ENCODE measurements at regions not wholly inside any gene's neighbourhood (a gene's known extent, or its start where the extent isn't known, plus 50 kb on each side); places are given as distances from the start of the nearest gene placed in this dataset.

DNA sequence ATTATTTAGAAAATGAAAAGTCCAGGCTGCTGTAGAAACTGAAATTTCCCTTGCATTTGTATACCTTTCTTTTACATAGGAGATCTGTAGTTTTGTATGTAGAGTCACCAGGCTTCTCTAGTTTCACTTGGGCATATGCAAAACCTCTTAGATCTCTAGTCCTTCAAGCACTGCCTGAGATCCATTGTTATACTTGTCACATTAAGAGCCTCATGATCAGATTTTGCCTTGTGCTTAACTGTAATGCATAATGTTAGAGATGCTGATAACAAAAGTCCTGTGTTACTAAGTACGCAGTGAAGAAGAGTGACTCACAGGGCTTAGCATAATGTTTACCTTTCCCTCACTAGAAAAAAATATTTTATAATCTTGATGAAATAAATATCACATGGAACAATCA is 250.2 kb downstream of the CYLC2 start:
- H3K4me3 ChIP-seq (ENCODE audit: extremely low read depth in 1 of 4, insufficient read depth in 2 of 4, low read depth in 3 of 4, low read length in 4 of 4), result no peak overlapping the region
- H3K23ac ChIP-seq (ENCODE audit: insufficient read length), result no peak overlapping the region
- H2BK5ac ChIP-seq (ENCODE audit: low read depth, low read length), result no peak overlapping the region
- H2BK15ac ChIP-seq (ENCODE audit: low read length), result no peak overlapping the region
- no peaks in the 10 kb centered on the region for H4K20me1 ChIP-seq (replicated peaks in 1 of 2; ENCODE audit: control insufficient read depth in 1 of 2, insufficient read depth in 2 of 2, low read length in 2 of 2)
- no peaks in the 10 kb centered on the region for H3K36me3 ChIP-seq (ENCODE audit: control insufficient read depth in 2 of 4, insufficient read depth in 4 of 4, low read length in 3 of 4)
- H3K18ac ChIP-seq (ENCODE audit: extremely low read depth, low read length), result no peak overlapping the region
- no peak overlapping the region for H3K4ac ChIP-seq (replicated peaks; ENCODE audit: insufficient read length, low read depth, low read length)
- H2BK20ac ChIP-seq (ENCODE audit: low read length), result no peak overlapping the region
- no peak overlapping the region for H3K9ac ChIP-seq (replicated peaks in 1 of 4; ENCODE audit: extremely low read depth in 1 of 4, low read depth in 3 of 4, low read length in 3 of 4)
- H2AFZ ChIP-seq (ENCODE audit: low read length), result no peak overlapping the region
- H2BK12ac ChIP-seq (ENCODE audit: low read depth, low read length), result no peak overlapping the region
- ChIA-PET CTCF (ENCODE audit: partially characterized antibody) (no interaction called here), POLR2A (ENCODE audit: partially characterized antibody) (no interaction called here)
- H3K27me3 ChIP-seq (replicated peaks in 1 of 4; ENCODE audit: control insufficient read depth in 3 of 4, extremely low read depth in 1 of 4, insufficient read depth in 3 of 4, low read length in 3 of 4), result no peaks in the 10 kb centered on the region
- H2BK120ac ChIP-seq (replicated peaks; ENCODE audit: low read depth, low read length), result no peak overlapping the region
- no peaks in the 10 kb centered on the region for H3K79me2 ChIP-seq (ENCODE audit: control insufficient read depth in 1 of 2, insufficient read depth in 2 of 2, low read length in 2 of 2)
- no peak overlapping the region for H4K91ac ChIP-seq (replicated peaks; ENCODE audit: insufficient read length, low read length)
- no peak overlapping the region for H3K14ac ChIP-seq (ENCODE audit: insufficient read length)
- no peak overlapping the region for H4K8ac ChIP-seq (ENCODE audit: extremely low read depth, insufficient read depth, low read length)
- 79% methylated on average over 1 of the region's 1 CpG; no CpG with 5 or more reads in 1 of the 2 experiments for WGBS, 2 experiments (ENCODE audit: extremely low coverage in 1 of 2, insufficient coverage in 1 of 2, insufficient read length in 1 of 2, insufficient replicate concordance in 2 of 2, low coverage in 1 of 2, low lambda C conversion rate in 2 of 2, missing lambda C conversion rate in 1 of 2)
- FAIRE-seq (no peak), DNase-seq (ENCODE audit: low read depth in 1 of 2, low spot score in 2 of 2) (no peak)
- H4K5ac ChIP-seq (ENCODE audit: insufficient read length, low read depth, low read length), result no peak overlapping the region
- no peaks in the 10 kb centered on the region for H3K23me2 ChIP-seq (ENCODE audit: low read depth, low read length)
- H3K27ac ChIP-seq (ENCODE audit: low read depth, low read length), result no peak overlapping the region
- H3K4me1 ChIP-seq (replicated peaks in 1 of 4; ENCODE audit: control insufficient read depth in 3 of 4, insufficient read depth in 4 of 4, low read length in 3 of 4), result peaks cover 0 to 3% (median 0%) of the 10 kb centered on the region in 4 experiments; a peak in 1 of 7 replicates
- H2AK5ac ChIP-seq (ENCODE audit: low read depth, low read length), result no peak overlapping the region
- no peaks in the 10 kb centered on the region for H3K79me1 ChIP-seq (ENCODE audit: low read depth, low read length)
- no peak overlapping the region for H3K56ac ChIP-seq (replicated peaks; ENCODE audit: insufficient read length, low read depth, low read length)
- no peaks in the 10 kb centered on the region for H3K9me3 ChIP-seq (ENCODE audit: insufficient read depth in 2 of 2, low read depth in 1 of 2, low read length in 1 of 2)
- no peak overlapping the region for H3K4me2 ChIP-seq (ENCODE audit: insufficient read depth in 1 of 2, low read depth in 2 of 2, low read length in 2 of 2)
- TF ChIP-seq, protein P1, sequence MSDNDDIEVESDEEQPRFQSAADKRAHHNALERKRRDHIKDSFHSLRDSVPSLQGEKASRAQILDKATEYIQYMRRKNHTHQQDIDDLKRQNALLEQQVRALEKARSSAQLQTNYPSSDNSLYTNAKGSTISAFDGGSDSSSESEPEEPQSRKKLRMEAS (IDR thresholded peaks at IDR 0.05), result no peak
- TF ChIP-seq EGR1 (IDR thresholded peaks at IDR 0.05; ENCODE audit: borderline replicate concordance, low read depth, low read length) (no peak), TEAD4 (IDR thresholded peaks at IDR 0.05; ENCODE audit: low read depth, low read length) (no peak), ZNF274 (IDR thresholded peaks at IDR 0.05; ENCODE audit: borderline replicate concordance, extremely low read depth, low read length) (no peak), CBX8 (IDR thresholded peaks at IDR 0.05; ENCODE audit: borderline replicate concordance, low read depth, low read length) (no peak)
